BLaER1 treated with 17β-estradiol and CSF1 and Interleukin-3, amounts not matched to agents 10 nM and 100 nM (cell line): ENCODE measurements at regions not wholly inside any gene's neighbourhood (a gene's known extent, or its start where the extent isn't known, plus 50 kb on each side); places are given as distances from the start of the nearest gene placed in this dataset.
"Not testable (repeated sequence)": the region's sequence is repeated elsewhere in the genome, so short reads cannot be mapped to it uniquely, and the experiment has no call there.

ENCODE experiments used
- H3K27ac ChIP-seq, 11 experiments: shearing (Covaris generic); formaldehyde crosslinking; 2 replicates each; pipeline ENCODE4 v1.8.1; 2022
- H3K27me3 ChIP-seq, 11 experiments: shearing (Covaris generic); formaldehyde crosslinking; 2 replicates each; pipeline ENCODE4 v1.8.1; 2022
- H3K36me3 ChIP-seq, 11 experiments: shearing (Covaris generic); formaldehyde crosslinking; 2 replicates each; pipeline ENCODE4 v1.8.1; 2022
- H3K4me1 ChIP-seq, 10 experiments: shearing (Covaris generic); formaldehyde crosslinking; 2 replicates each; pipeline ENCODE4 v1.8.1; 2022
- H3K4me2 ChIP-seq, 11 experiments: shearing (Covaris generic); formaldehyde crosslinking; 2 replicates each; pipeline ENCODE4 v1.8.1; 2022
- H3K4me3 ChIP-seq, 10 experiments: shearing (Covaris generic); formaldehyde crosslinking; 2 replicates each; pipeline ENCODE4 v1.8.1; 2022
- H3K9ac ChIP-seq, 11 experiments: shearing (Covaris generic); formaldehyde crosslinking; 2 replicates each; pipeline ENCODE4 v1.8.1; 2022
- H3K9me3 ChIP-seq, 11 experiments: shearing (Covaris generic); formaldehyde crosslinking; replicated peaks in 1 of 11; 2 replicates each; pipeline ENCODE4 v1.8.1; 2022
- H4K20me1 ChIP-seq, 11 experiments: shearing (Covaris generic); formaldehyde crosslinking; 2 replicates each; pipeline ENCODE4 v1.8.1; 2022
- Cebpa-rat ChIP-seq, 11 experiments: shearing (Covaris generic); IDR thresholded peaks; 2 replicates each; pipeline ENCODE4 v1.8.1; 2022

- peaks cover 12 to 19% (median 17%) of the 10 kb centered on the region in 11 experiments for H3K9me3 ChIP-seq
- no peaks in the 10 kb centered on the region for H4K20me1 ChIP-seq
- H3K4me2 ChIP-seq: no peak overlapping the region
- no peak overlapping the region for H3K4me3 ChIP-seq
- TF ChIP-seq Cebpa-rat (IDR thresholded peaks at IDR 0.05): no peak
- no peak overlapping the region for H3K27ac ChIP-seq
- no peaks in the 10 kb centered on the region for H3K36me3 ChIP-seq
- peaks cover 0 to 8% (median 0%) of the 10 kb centered on the region in 10 experiments; a peak in 8 of 20 replicates for H3K4me1 ChIP-seq
- H3K27me3 ChIP-seq: no peaks in the 10 kb centered on the region
- H3K9ac ChIP-seq: no peak overlapping the region
Measured at GRCh38 chr9:10869687-10870086, 256.9 kb upstream of the PTPRD start.

DNA sequence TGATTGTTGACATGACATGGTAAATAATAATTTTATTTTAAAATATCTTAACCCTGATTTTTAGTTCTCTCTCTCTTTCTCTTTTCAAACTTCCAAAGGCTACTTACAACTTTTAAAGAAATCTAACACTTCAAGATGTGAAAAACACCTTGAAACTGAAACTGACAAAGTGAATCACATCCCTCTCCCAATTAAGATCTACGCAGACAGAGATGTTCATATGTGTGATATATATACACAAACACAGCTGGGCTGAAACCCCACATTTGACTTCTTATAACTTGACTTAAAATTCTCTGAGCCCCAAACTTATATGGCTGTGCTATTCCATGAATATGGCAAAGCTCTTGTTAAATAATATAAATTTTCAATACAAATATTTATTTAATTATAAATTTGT is 261.2 kb upstream of the PTPRD start:
- Histone ChIP-seq H3K36me3 (no peaks in the 10 kb centered on the region), H3K27ac (no peak overlapping the region), H4K20me1 (no peaks in the 10 kb centered on the region), H3K27me3 (no peaks in the 10 kb centered on the region), H3K4me1 (peaks cover 0 to 9% (median 0%) of the 10 kb centered on the region in 10 experiments; a peak in 4 of 20 replicates), H3K4me3 (no peak overlapping the region), H3K9me3 (peaks cover 12 to 19% (median 17%) of the 10 kb centered on the region in 11 experiments), H3K4me2 (no peak overlapping the region), H3K9ac (no peak overlapping the region)
- no peak for TF ChIP-seq Cebpa-rat (IDR thresholded peaks at IDR 0.05)

- peaks cover 12 to 19% (median 17%) of the 10 kb centered on the region in 11 experiments for H3K9me3 ChIP-seq
- TF ChIP-seq Cebpa-rat (IDR thresholded peaks at IDR 0.05): no peak
- H3K36me3 ChIP-seq: no peaks in the 10 kb centered on the region
- H3K27me3 ChIP-seq: no peaks in the 10 kb centered on the region
- no peaks in the 10 kb centered on the region for H4K20me1 ChIP-seq
- H3K27ac ChIP-seq: no peak overlapping the region
- peak overlapping the region in 3 of 11 experiments; percentile 1 to 42 (median 17); a peak in 3 of 22 replicates for H3K4me2 ChIP-seq
- no peak overlapping the region for H3K4me3 ChIP-seq
- peaks cover 0 to 9% (median 0%) of the 10 kb centered on the region in 10 experiments; a peak in 4 of 20 replicates for H3K4me1 ChIP-seq
- no peak overlapping the region for H3K9ac ChIP-seq
Measured at GRCh38 chr9:10875752-10876151, 262.9 kb upstream of the PTPRD start.

GRCh38 chr9:10876333-10876732 is 263.5 kb upstream of the PTPRD start:
- H3K4me2 ChIP-seq: peak overlapping the region in 2 of 11 experiments; percentile 1 to 42; a peak in 2 of 22 replicates
- no peak overlapping the region for H3K9ac ChIP-seq
- H3K27me3 ChIP-seq: no peaks in the 10 kb centered on the region
- no peaks in the 10 kb centered on the region for H4K20me1 ChIP-seq
- H3K4me1 ChIP-seq: peaks cover 0 to 9% (median 0%) of the 10 kb centered on the region in 10 experiments; a peak in 4 of 20 replicates
- no peak overlapping the region for H3K4me3 ChIP-seq
- H3K9me3 ChIP-seq: peaks cover 12 to 19% (median 16%) of the 10 kb centered on the region in 11 experiments
- H3K27ac ChIP-seq: no peak overlapping the region
- no peak for TF ChIP-seq Cebpa-rat (IDR thresholded peaks at IDR 0.05)
- no peaks in the 10 kb centered on the region for H3K36me3 ChIP-seq

DNA sequence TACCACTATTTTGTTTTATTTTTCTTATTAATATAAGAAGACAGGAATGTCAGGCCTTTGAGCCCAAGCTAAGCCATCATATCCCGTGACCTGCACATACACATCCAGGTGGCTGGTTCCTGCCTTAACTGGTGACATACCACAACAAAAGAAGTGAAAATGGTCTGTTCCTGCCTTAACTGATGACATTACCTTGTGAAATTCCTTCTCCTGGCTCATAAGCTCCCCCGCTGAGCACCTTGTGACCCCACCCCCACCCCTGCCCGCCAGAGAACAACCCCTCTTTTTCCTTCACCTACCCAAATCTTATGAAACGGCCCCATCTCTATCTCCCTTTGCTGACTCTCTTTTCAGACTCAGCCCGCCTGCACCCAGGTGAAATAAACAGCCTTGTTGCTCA is 277.5 kb upstream of the PTPRD start:
- H3K9ac ChIP-seq, H3K27ac ChIP-seq, H3K4me3 ChIP-seq, H3K27me3 ChIP-seq, H4K20me1 ChIP-seq, H3K36me3 ChIP-seq, H3K9me3 ChIP-seq, H3K4me1 ChIP-seq, H3K4me2 ChIP-seq: not testable (repeated sequence)

DNA sequence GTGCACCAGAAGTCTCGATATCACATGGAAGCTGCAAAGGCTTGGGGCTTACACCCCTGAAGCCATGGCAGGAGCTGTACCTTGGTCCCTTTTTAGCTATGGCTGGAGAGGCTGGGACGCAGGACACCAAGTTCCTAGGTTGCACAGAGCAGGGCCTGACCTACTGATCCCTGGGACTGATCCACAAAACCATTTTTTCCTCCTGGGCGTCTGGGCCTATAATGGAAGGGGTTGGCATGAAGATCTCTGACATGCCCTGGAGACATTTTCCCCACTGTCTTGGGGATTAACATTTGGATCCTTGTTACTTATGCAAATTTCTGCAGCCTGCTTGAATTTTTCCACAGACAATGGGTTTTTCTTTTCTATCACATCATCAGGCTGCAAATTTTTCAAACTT is 286.7 kb upstream of the PTPRD start:
- Histone ChIP-seq H3K4me2 (no peak overlapping the region), H3K27ac (no peak overlapping the region), H3K27me3 (no peaks in the 10 kb centered on the region), H3K9ac (no peak overlapping the region), H3K9me3 (peaks cover 0 to 4% (median 0%) of the 10 kb centered on the region in 11 experiments; a peak in 1 of 22 replicates), H3K4me3 (no peak overlapping the region), H4K20me1 (no peaks in the 10 kb centered on the region), H3K4me1 (no peaks in the 10 kb centered on the region), H3K36me3 (no peaks in the 10 kb centered on the region)
- no peak for TF ChIP-seq Cebpa-rat (IDR thresholded peaks at IDR 0.05)

DNA sequence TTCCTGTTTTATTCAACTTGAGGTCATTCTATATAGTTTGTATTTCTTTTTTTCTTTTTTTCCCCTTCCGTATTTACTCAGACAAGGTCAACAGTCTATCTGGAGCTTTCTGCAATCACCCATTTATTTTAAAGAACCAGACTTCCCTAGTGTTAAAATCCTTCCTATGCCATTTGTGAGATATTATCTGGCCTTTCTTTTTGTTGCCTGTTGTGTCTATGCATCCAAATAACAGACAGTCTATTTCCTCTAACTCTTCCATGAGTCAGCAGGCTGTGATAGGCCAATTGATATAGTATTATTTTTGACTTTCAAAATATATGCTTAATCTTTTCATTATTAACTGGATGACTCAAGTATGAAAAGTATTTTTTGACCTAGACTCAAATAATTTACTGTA is 291.2 kb upstream of the PTPRD start:
- Histone ChIP-seq H3K27me3 (no peaks in the 10 kb centered on the region), H4K20me1 (no peaks in the 10 kb centered on the region), H3K4me2 (no peak overlapping the region), H3K4me1 (no peaks in the 10 kb centered on the region), H3K9me3 (peaks cover 0 to 4% (median 0%) of the 10 kb centered on the region in 11 experiments; a peak in 1 of 22 replicates), H3K9ac (no peak overlapping the region), H3K36me3 (no peaks in the 10 kb centered on the region), H3K27ac (no peak overlapping the region), H3K4me3 (no peak overlapping the region)
- TF ChIP-seq Cebpa-rat (IDR thresholded peaks at IDR 0.05): no peak

- no peak for TF ChIP-seq Cebpa-rat (IDR thresholded peaks at IDR 0.05)
- no peak overlapping the region for H3K9ac ChIP-seq
Measured at GRCh38 chr9:10910779-10911178, 298.0 kb upstream of the PTPRD start.

GRCh38 chr9:10911373-10911772 is 298.6 kb upstream of the PTPRD start:
- TF ChIP-seq Cebpa-rat (IDR thresholded peaks at IDR 0.05): no peak
- Histone ChIP-seq H3K36me3 (no peaks in the 10 kb centered on the region), H3K27ac (no peak overlapping the region), H3K9ac (no peak overlapping the region), H3K4me1 (no peaks in the 10 kb centered on the region), H3K9me3 (peaks cover 11 to 16% (median 13%) of the 10 kb centered on the region in 11 experiments; a peak in 21 of 22 replicates), H3K4me2 (no peak overlapping the region), H3K4me3 (no peak overlapping the region), H3K27me3 (no peaks in the 10 kb centered on the region), H4K20me1 (no peaks in the 10 kb centered on the region)

More at GRCh38 chr9:10910779-10911178, 298.0 kb upstream of the PTPRD start:
- H3K36me3 ChIP-seq: no peaks in the 10 kb centered on the region
- H3K9me3 ChIP-seq: peaks cover 11 to 16% (median 13%) of the 10 kb centered on the region in 11 experiments; a peak in 21 of 22 replicates
- H3K4me2 ChIP-seq: no peak overlapping the region
- H4K20me1 ChIP-seq: no peaks in the 10 kb centered on the region
- no peaks in the 10 kb centered on the region for H3K27me3 ChIP-seq
- no peak overlapping the region for H3K4me3 ChIP-seq
- H3K27ac ChIP-seq: no peak overlapping the region
- no peaks in the 10 kb centered on the region for H3K4me1 ChIP-seq

DNA sequence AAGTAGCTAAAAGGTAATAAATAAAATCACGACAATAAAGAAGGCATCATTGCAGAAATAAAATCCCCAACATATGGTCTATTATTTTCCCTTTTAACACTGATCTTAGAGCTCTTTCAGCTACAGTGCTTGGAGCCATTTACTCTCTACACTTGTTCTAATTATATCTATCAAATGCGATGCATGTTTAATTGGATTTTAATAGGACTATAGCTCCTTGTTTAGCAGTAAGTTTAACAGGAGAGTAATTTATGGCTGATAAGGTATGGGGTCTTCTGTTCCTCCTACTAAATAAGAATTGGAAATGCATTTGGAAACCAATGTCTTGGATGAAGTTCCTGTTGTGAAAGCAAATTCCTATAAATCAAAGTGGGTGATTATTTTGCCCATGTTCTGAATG is 304.2 kb upstream of the PTPRD start:
- TF ChIP-seq Cebpa-rat (IDR thresholded peaks at IDR 0.05): no peak
- Histone ChIP-seq H3K27ac (no peak overlapping the region), H3K9ac (no peak overlapping the region), H3K4me3 (no peak overlapping the region), H3K9me3 (no peaks in the 10 kb centered on the region), H3K27me3 (no peaks in the 10 kb centered on the region), H3K36me3 (no peaks in the 10 kb centered on the region), H3K4me2 (no peak overlapping the region), H4K20me1 (no peaks in the 10 kb centered on the region), H3K4me1 (no peaks in the 10 kb centered on the region)
